IPS DF 6.9 (cell line): ENCODE measurements at regions not wholly inside any gene's neighbourhood (a gene's known extent, or its start where the extent isn't known, plus 50 kb on each side); places are given as distances from the start of the nearest gene placed in this dataset.

Source experiments
- DNase-seq: peaks from one replicate; pipeline ENCODE4 v3.0.0-alpha.2; 2013; ENCODE audit warnings: low read depth, low spot score
- H3K27ac ChIP-seq: one replicate; pipeline ENCODE4 v1.5.1; 2013; ENCODE audit warnings: low read length, control low read depth
- H3K27me3 ChIP-seq: 2 replicates; pipeline ENCODE4 v1.6.1; 2013; ENCODE audit warnings: mild to moderate bottlenecking, low read length; ENCODE audit not compliant: control insufficient read depth, insufficient read depth
- H3K36me3 ChIP-seq: 2 replicates; pipeline ENCODE4 v1.6.1; 2013; ENCODE audit warnings: low read length; ENCODE audit not compliant: control insufficient read depth, insufficient read depth
- H3K4me1 ChIP-seq: 2 replicates; pipeline ENCODE4 v1.6.1; 2013; ENCODE audit warnings: low read length; ENCODE audit not compliant: control insufficient read depth, insufficient read depth
- H3K4me3 ChIP-seq: 2 replicates; pipeline ENCODE4 v1.5.1; 2013; ENCODE audit warnings: mild to moderate bottlenecking, low read length
- H3K9me3 ChIP-seq: 2 replicates; pipeline ENCODE4 v1.6.1; 2013; ENCODE audit warnings: low read length, inconsistent platforms; ENCODE audit not compliant: control insufficient read depth, insufficient read depth
- WGBS: extraction: QIAGEN DNeasy Blood & Tissue Kit; methylation state at CpG from one replicate; pipeline ENCODE4 v1.1.7; 2013; ENCODE audit warnings: mixed read lengths, missing lambda C conversion rate; ENCODE audit not compliant: insufficient read length, insufficient coverage; 5-methylcytosine and 5-hydroxymethylcytosine counted together

DNA sequence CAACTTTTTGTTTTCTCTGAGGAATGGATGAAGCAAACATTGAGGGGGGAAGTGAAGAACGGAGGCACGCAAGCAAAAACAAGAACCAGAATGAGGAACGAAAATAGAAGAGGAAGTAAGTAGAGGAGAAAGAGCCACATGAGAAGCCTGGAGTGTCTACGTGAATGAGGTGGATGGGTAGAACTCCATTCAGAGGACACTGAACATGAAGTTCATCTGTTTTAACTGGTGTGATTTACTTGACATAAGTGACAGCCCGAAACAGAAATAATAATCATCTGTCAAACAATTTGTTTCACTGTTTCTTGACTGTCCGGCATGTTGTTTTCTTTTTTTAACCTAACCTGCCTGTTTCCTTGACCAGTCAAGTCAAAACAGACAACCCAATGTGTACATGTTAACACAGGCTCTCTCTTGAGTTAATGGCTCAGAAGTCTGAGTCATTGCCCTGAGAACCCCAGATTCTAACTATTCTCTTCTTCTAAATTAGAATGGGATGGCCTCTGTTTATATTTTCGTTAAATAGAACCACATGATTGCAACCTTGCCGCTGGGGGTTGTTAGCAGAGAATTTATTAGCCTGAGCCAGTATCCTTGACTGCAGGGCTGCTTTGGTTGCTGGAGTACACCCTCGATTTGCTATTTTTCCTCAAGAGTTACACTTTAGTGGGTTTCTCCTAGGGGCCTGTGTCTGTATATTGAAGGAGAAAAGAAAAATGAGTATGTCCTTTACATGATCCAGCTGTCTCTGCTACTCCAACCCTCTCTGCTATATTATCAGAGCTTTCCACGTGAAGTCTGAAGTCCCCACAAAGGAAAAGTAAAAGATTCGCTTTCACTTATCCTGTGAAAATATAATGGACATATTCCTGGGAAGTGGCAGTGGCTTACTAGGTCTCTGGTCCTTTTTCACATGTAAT is 151.7 kb downstream of the ZC3H11B start:
- no peak for DNase-seq
- H3K4me1 ChIP-seq = no peaks in the 10 kb centered on the region
- no peak overlapping the region for H3K4me3 ChIP-seq
- WGBS = no CpG with 5 or more reads among the region's 11 CpGs
- no peaks in the 10 kb centered on the region for H3K9me3 ChIP-seq
- no peak overlapping the region for H3K27ac ChIP-seq
- H3K36me3 ChIP-seq = no peaks in the 10 kb centered on the region
- no peaks in the 10 kb centered on the region for H3K27me3 ChIP-seq

DNA sequence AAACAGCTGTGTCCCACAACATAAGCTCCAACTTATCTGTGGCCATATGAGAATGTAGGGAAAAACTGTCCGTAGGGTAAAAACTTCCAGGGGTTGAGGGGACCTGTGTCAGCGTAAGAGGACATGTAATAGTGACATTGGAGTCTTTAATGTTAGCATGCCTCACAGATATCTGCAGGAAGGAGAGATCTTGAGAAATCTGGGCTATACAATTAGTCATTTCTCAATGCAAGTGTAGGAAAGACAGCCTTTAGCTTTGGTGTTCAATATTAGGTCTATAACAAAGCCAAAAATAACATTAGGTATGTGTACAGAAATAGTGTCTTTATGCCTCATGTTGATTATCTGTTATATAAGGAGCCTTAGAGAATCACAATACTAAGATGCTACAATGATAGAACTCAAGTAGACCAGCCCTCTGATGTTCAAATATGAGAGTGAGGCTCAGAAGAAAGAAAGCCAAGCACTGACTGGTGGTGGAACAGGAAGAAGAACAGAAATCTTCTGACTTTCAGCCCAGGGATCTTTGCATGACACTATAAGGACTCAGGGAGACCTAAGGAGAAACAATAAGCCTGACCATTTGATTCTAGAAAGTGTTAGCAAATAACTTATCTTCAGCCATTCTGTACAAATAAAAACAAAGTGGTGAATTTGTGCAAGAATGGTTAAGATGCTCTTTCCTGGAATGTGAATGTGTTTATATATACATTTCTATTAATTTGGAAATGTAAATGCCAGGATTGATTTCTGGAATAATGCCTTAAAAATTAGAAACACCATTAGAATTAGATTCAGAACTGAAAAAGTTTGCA is 152.6 kb downstream of the ZC3H11B start:
- no peak overlapping the region for H3K27ac ChIP-seq
- no peak for DNase-seq
- no CpG with 5 or more reads among the region's 2 CpGs for WGBS
- H3K27me3 ChIP-seq = no peaks in the 10 kb centered on the region
- no peaks in the 10 kb centered on the region for H3K36me3 ChIP-seq
- H3K4me3 ChIP-seq = no peak overlapping the region
- H3K4me1 ChIP-seq = no peaks in the 10 kb centered on the region
- H3K9me3 ChIP-seq = no peaks in the 10 kb centered on the region

DNA sequence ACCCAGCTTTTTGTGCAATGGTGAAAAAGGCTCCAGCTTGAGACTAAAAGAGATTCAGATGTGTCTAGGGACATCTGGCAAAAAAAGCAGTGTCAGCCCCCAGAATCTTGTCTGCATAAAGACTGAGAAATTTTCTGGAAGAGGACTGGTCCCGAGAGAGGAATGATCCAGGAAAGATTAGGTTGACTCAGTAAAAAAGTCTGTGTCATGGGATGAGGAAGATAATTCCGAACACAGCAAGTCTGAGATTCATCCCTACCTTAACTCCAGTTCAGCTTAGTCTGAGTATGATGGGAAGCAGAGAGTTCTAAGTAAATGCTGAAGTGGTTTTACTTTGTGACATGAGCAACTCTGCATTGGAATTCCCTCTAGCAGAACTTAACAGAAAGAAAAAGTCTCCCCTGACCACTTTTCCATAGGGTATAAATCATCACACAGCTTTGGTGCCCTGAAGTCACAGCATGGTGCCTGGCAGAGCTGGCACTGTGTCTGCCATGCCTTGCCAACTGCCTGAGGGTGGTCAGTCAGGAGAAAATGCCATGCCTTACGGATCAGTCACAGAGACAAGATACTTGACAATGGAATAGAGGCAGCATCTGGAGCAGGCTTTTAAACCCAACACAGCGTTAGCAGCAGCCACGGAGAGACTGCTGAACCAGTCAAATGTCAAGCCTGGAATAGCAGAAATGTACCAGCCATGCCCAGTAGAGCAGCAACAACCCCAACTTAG is 153.4 kb downstream of the ZC3H11B start:
- no peaks in the 10 kb centered on the region for H3K4me1 ChIP-seq
- no peaks in the 10 kb centered on the region for H3K27me3 ChIP-seq
- no peak overlapping the region for H3K4me3 ChIP-seq
- WGBS = no CpG with 5 or more reads among the region's 5 CpGs
- no peak for DNase-seq
- no peak overlapping the region for H3K27ac ChIP-seq
- H3K36me3 ChIP-seq = no peaks in the 10 kb centered on the region
- H3K9me3 ChIP-seq = no peaks in the 10 kb centered on the region

DNA sequence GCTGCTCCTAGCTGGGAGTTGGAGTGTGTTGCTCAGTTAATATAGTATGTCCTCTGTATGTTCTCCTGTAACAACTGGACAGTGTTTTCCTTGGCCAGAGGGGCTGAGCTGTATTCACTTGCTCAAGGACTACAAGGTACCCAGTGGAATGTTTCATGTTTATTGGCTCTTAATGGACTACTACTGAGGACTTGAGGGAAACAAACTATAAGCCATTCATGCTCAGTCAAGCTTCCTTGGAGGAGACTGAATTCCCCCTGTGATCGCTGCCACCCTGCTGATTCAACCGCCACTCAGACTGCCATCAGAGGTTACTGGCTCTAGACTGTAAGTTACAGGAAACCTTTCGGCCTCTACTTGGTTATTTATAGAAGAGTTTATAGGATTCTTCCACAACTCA is 166.6 kb downstream of the ZC3H11B start:
- WGBS = no CpG with 5 or more reads among the region's 3 CpGs
- no peak for DNase-seq
- Histone ChIP-seq H3K4me1 (no peaks in the 10 kb centered on the region), H3K4me3 (no peak overlapping the region), H3K27ac (no peak overlapping the region), H3K27me3 (no peaks in the 10 kb centered on the region), H3K36me3 (no peaks in the 10 kb centered on the region), H3K9me3 (no peaks in the 10 kb centered on the region)

DNA sequence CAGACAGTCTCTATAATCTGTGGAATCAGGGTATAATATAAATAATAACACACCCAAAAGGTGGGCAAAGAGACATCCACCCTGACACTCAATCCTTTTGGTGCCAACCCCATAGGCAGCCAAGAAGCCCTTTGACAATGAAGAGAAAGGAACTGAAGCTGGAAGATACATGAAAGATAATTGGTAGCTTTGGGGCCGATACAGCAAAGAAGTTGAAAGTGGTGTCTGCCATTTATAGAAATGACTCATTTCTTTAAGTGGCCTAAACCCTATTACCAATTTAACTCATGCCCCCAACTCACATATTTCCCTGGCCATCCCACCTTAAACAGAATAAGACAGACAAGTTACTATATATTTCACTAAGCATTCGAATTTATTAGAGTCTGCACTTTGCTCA is 167.0 kb downstream of the ZC3H11B start:
- no peak overlapping the region for H3K27ac ChIP-seq
- no peaks in the 10 kb centered on the region for H3K27me3 ChIP-seq
- no peaks in the 10 kb centered on the region for H3K36me3 ChIP-seq
- no CpG with 5 or more reads among the region's 2 CpGs for WGBS
- no peak overlapping the region for H3K4me3 ChIP-seq
- no peak for DNase-seq
- H3K9me3 ChIP-seq = no peaks in the 10 kb centered on the region
- no peaks in the 10 kb centered on the region for H3K4me1 ChIP-seq

DNA sequence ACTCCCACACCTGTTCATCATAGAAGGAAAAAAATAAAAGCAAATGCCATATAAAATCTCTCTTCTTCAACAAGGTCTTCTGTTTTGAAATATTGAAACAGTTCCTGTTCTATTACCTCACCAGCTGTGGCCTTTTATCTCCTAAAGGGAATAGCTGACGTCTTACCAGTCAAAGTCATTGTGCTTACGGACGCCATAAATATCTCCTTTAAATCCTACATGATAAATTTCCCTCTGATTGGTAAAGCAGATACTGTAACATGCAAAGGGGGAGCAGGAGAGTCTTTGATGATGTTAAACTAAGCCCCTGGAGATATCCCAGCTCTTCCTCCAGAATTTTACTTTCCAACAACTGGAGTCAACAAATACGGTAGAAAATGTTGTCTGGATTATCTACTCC is 168.4 kb downstream of the ZC3H11B start:
- no peak overlapping the region for H3K27ac ChIP-seq
- no peaks in the 10 kb centered on the region for H3K9me3 ChIP-seq
- H3K4me1 ChIP-seq = no peaks in the 10 kb centered on the region
- H3K36me3 ChIP-seq = no peaks in the 10 kb centered on the region
- no CpG with 5 or more reads among the region's 4 CpGs for WGBS
- no peak overlapping the region for H3K4me3 ChIP-seq
- DNase-seq = no peak
- H3K27me3 ChIP-seq = no peaks in the 10 kb centered on the region

DNA sequence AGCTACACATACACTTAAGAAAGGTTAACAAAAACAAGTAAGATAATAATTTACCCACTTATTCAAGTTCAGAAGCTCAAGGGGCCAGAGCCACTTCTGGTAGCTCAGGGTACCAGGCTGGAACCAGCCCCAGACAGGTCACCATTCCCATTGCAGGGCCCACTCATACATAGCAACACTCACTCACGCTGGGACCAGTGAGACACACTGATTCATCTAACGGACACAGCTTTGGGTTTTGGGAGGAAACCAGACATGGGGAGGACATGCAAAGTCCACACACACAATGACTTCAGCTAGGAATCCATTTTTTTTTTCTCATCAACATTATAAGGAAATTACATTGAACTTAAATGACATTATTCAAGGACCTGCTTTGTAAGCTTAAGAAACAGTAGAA is 169.1 kb downstream of the ZC3H11B start:
- Histone ChIP-seq H3K4me3 (no peak overlapping the region), H3K27me3 (no peaks in the 10 kb centered on the region), H3K4me1 (no peaks in the 10 kb centered on the region), H3K9me3 (no peaks in the 10 kb centered on the region), H3K36me3 (no peaks in the 10 kb centered on the region), H3K27ac (no peak overlapping the region)
- WGBS = no CpG with 5 or more reads among the region's 2 CpGs
- no peak for DNase-seq

DNA sequence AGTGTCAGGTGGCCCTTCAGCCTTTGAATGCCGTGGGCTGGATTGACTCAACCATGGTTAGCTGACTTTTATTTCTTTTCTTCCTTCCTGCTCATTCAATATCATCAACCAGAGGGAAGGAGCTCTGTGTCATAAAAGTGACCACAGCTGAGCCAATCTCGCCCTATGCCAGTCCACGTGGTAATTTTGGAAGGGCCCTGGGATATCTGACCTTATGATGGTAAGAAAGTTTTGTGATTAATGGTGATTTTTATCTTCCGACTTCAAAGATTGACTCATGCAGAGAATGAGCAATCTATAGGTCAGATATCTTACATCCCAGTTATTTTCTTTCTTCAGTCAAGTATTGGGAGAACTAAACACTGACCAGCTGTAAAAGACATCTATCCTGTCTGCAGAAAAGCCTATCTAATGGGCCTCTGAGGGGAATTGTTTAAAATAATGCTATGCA is 170.3 kb downstream of the ZC3H11B start:
- DNase-seq = no peak
- Histone ChIP-seq H3K36me3 (no peaks in the 10 kb centered on the region), H3K4me3 (no peak overlapping the region), H3K27ac (no peak overlapping the region), H3K9me3 (no peaks in the 10 kb centered on the region), H3K27me3 (no peaks in the 10 kb centered on the region), H3K4me1 (no peaks in the 10 kb centered on the region)
- WGBS = no CpG with 5 or more reads among the region's 4 CpGs

DNA sequence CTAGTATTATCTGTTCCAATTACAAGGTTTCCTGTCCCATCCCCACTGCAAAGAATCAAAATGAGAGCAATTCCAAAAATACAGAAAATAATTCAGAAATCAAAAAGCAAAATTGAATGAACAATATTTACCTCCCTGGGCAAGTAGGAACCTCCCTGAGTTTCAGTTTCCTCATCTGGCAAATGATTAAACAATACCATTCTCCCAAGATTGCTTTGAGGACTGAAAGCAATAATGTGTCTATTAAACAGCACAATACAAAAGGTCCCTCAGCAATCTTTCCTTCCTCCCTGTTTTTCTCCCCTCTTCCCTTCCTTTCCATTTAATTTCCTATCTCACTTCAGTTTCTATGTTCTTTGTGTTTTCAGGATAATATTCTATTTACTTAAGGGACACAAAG is 171.0 kb downstream of the ZC3H11B start:
- DNase-seq = no peak
- Histone ChIP-seq H3K36me3 (no peaks in the 10 kb centered on the region), H3K27ac (no peak overlapping the region), H3K27me3 (no peaks in the 10 kb centered on the region), H3K4me1 (no peaks in the 10 kb centered on the region), H3K4me3 (no peak overlapping the region), H3K9me3 (no peaks in the 10 kb centered on the region)

DNA sequence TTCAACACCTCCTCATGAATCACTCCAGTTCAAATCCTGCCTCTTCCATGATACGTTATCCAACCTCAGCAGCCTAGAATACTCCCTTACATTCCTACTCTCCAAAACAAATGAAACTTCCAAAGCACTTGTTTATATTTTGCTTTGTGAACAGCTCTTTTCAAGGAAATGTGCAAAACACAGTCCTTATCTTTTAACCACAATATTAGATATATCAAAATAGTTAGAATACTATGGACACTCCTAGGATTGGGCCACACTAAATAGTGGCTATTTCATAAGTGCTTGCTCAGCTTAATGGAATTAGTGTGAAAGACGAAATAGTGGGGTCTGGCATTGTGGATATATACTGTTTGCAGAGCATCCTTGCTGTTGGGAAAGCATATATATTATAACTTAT is 173.5 kb downstream of the ZC3H11B start:
- no peaks in the 10 kb centered on the region for H3K36me3 ChIP-seq
- H3K9me3 ChIP-seq = no peaks in the 10 kb centered on the region
- no peak overlapping the region for H3K27ac ChIP-seq
- H3K4me3 ChIP-seq = no peak overlapping the region
- H3K27me3 ChIP-seq = no peaks in the 10 kb centered on the region
- no CpG with 5 or more reads among the region's 2 CpGs for WGBS
- DNase-seq = no peak
- H3K4me1 ChIP-seq = no peaks in the 10 kb centered on the region
